ENCODE measurements at regions not wholly inside any gene's neighbourhood (a gene's known extent, or its start where the extent isn't known, plus 50 kb on each side); places are given as distances from the start of the nearest gene placed in this dataset.
"Not testable (repeated sequence)": the region's sequence is repeated elsewhere in the genome, so short reads cannot be mapped to it uniquely, and the experiment has no call there.

- not testable (repeated sequence) for DNase-seq (ENCODE audit: low read depth in 1 of 2, low spot score in 1 of 2)
These were observed 629.1 kb downstream of the QKI start for GRCh38 chr6:164043656-164044055.

GRCh38 chr6:164042212-164042611 is 627.7 kb downstream of the QKI start:
- DNase-seq (ENCODE audit: low read depth in 1 of 2, low spot score in 1 of 2): no peak

GRCh38 chr6:164040994-164041393 is 626.5 kb downstream of the QKI start:
- no peak for DNase-seq (ENCODE audit: low read depth in 1 of 2, low spot score in 1 of 2)

GRCh38 chr6:164039954-164040375 is 625.4 kb downstream of the QKI start:
- no peak for DNase-seq (ENCODE audit: low read depth in 1 of 2, low spot score in 1 of 2)

- DNase-seq (ENCODE audit: low read depth in 1 of 2, low spot score in 1 of 2): no peak
These were observed 622.8 kb downstream of the QKI start for GRCh38 chr6:164037171-164037870.

GRCh38 chr6:164035900-164036485 is 621.5 kb downstream of the QKI start:
- DNase-seq (ENCODE audit: low read depth in 1 of 2, low spot score in 1 of 2): no peak

GRCh38 chr6:164034602-164035140 is 620.2 kb downstream of the QKI start:
- no peak for DNase-seq (ENCODE audit: low read depth in 1 of 2, low spot score in 1 of 2)

- DNase-seq (ENCODE audit: low read depth in 1 of 2, low spot score in 1 of 2): no peak
These were observed 610.7 kb downstream of the QKI start for GRCh38 chr6:164025180-164025579.

- no peak for DNase-seq (ENCODE audit: low read depth in 1 of 2, low spot score in 1 of 2)
These were observed 609.0 kb downstream of the QKI start for GRCh38 chr6:164023535-164023934.

- no peak for DNase-seq (ENCODE audit: low read depth in 1 of 2, low spot score in 1 of 2)
These were observed 608.1 kb downstream of the QKI start for GRCh38 chr6:164022632-164023031.

- no peak for DNase-seq (ENCODE audit: low read depth in 1 of 2, low spot score in 1 of 2)
These were observed 607.2 kb downstream of the QKI start for GRCh38 chr6:164021589-164022250.

GRCh38 chr6:164020142-164020541 is 605.6 kb downstream of the QKI start:
- DNase-seq (ENCODE audit: low read depth in 1 of 2, low spot score in 1 of 2): no peak

GRCh38 chr6:164018133-164018532 is 603.6 kb downstream of the QKI start:
- no peak for DNase-seq (ENCODE audit: low read depth in 1 of 2, low spot score in 1 of 2)

GRCh38 chr6:164016056-164016455 is 601.5 kb downstream of the QKI start:
- no peak for DNase-seq (ENCODE audit: low read depth in 1 of 2, low spot score in 1 of 2)

GRCh38 chr6:164015088-164015484 is 600.6 kb downstream of the QKI start:
- DNase-seq (ENCODE audit: low read depth in 1 of 2, low spot score in 1 of 2): no peak

- no peak for DNase-seq (ENCODE audit: low read depth in 1 of 2, low spot score in 1 of 2)
These were observed 600.0 kb downstream of the QKI start for GRCh38 chr6:164014346-164015087.

- DNase-seq (ENCODE audit: low read depth in 1 of 2, low spot score in 1 of 2): no peak
These were observed 599.1 kb downstream of the QKI start for GRCh38 chr6:164013480-164014208.

- DNase-seq (ENCODE audit: low read depth in 1 of 2, low spot score in 1 of 2): no peak
These were observed 596.8 kb downstream of the QKI start for GRCh38 chr6:164011321-164011720.

GRCh38 chr6:164010441-164011103 is 596.1 kb downstream of the QKI start:
- no peak for DNase-seq (ENCODE audit: low read depth in 1 of 2, low spot score in 1 of 2)

- DNase-seq (ENCODE audit: low read depth in 1 of 2, low spot score in 1 of 2): no peak
These were observed 594.4 kb downstream of the QKI start for GRCh38 chr6:164008902-164009301.

Data from activated CD4-positive, alpha-beta T cell treated with anti-CD3 and anti-CD28 coated beads, Interleukin-2, amount 50 U/mL, for 24 hours (primary cell).